Pancreas (tissue), 10 donors: ENCODE measurements at regions not wholly inside any gene's neighbourhood (a gene's known extent, or its start where the extent isn't known, plus 50 kb on each side); places are given as distances from the start of the nearest gene placed in this dataset.

Experiments used
- ATAC-seq, 4 donors: fragments of 200-7000 bp; cut with Tn5 transposase; one replicate each; pipeline versions ENCODE4 v1.8.0 to v1.9.1; 2020; ENCODE audit warnings: mild to moderate bottlenecking in 4 of 4, moderate library complexity in 4 of 4
- DNase-seq, 6 donors: peaks; one replicate each; pipeline ENCODE4 v3.0.0-alpha.2; 2020
- FAIRE-seq: peaks from 2 replicates; lab custom pipeline; 2012; peaks lifted over from hg19 to GRCh38; lab: Jason Lieb, UNC
- H3K27ac ChIP-seq, 4 donors: fragments of 200-600 bp; sonication (generic); 1 replicate in 3 of 4; 2 replicates in 1 of 4; pipeline versions ENCODE4 v1.5.0 to v1.8.0; 2020
- H3K27me3 ChIP-seq, 4 donors: fragments of 200-600 bp; one replicate each; pipeline ENCODE4 v1.8.0; 2021
- H3K36me3 ChIP-seq, 3 donors: fragments of 200-600 bp; sonication (generic) in 1 of 3; one replicate each; pipeline versions ENCODE4 v1.5.0 to v1.8.0; 2020 to 2021
- H3K4me1 ChIP-seq, 3 donors: fragments of 200-600 bp; one replicate each; pipeline ENCODE4 v1.8.0; 2021
- H3K4me3 ChIP-seq, 4 donors: fragments of 200-600 bp; sonication (generic) in 2 of 4; one replicate each; pipeline versions ENCODE4 v1.5.0 to v1.8.0; 2020 to 2021
- H3K9me3 ChIP-seq, 4 donors: fragments of 200-600 bp; one replicate each; pipeline ENCODE4 v1.8.0; 2021
- WGBS, 2 donors: extraction: QIAGEN DNeasy Blood & Tissue Kit; methylation state at CpG; one replicate each; pipeline ENCODE4 v1.1.7; 2013; 5-methylcytosine and 5-hydroxymethylcytosine counted together
- intact Hi-C, 3 donors: fragments of 100-400 bp; cut with DNase I; formaldehyde crosslinking; loops; one replicate each; pipeline versions ENCODE4 v1.11.1 to v1.14.2; 2022
- TF ChIP-seq, protein P1 (sequence below), 4 donors: fragments of 200-600 bp; sonication (generic) in 3 of 4; IDR thresholded peaks; one replicate each; pipeline versions ENCODE4 v1.5.0 to v1.8.0; 2021; ENCODE audit warnings: antibody characterized with exemption in 4 of 4
- donor health status: healthy with polysubstance abuse.
- donor health status: DM: no; HTN: no; CAD: no; lungs with moderate emphysema.
- donor health status: DM: no; HTN: no; CAD: no.
- donor health status: control.
- donor health status: control.
- donor health status: Bipolar disorder and iron deficiency.
- donor health status: DM: yes; HTN: yes; CAD: no.
- donor health status: DM: no; HTN: no; CAD: no.
- donor health status: DM: no; HTN: no; CAD: no.
- donor health status: DM: yes; HTN: yes; CAD: no.

DNA sequence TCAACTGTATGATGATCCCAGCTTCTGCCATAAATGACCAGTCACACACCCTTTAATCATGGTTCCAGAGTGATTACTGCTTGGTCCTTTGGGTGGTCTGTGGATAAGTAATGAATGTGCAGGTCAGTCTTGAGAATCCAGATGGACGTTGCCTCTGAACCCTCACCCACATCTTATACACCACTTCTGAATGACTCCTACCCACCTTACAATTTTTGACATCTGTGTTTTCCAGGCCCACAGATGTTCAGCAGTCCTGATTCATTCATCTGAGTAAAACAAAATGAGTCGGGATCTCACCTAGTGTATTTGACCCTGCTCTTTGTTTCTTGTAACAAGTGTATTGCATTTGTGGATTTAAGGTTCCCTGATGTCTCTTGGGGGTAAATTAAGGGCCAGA, 194.1 kb upstream of the CCDC68 start:
- intact Hi-C loops: no loop called here
- H3K27me3 ChIP-seq: no peaks in the 10 kb centered on the region
- no peaks in the 10 kb centered on the region for H3K4me1 ChIP-seq
- no peak overlapping the region for H3K27ac ChIP-seq
- WGBS, 2 donors: 53 to 74% methylated on average over 2 of the region's 2 CpGs
- no peak overlapping the region for H3K4me3 ChIP-seq
- H3K36me3 ChIP-seq: no peaks in the 10 kb centered on the region
- TF ChIP-seq, protein P1, sequence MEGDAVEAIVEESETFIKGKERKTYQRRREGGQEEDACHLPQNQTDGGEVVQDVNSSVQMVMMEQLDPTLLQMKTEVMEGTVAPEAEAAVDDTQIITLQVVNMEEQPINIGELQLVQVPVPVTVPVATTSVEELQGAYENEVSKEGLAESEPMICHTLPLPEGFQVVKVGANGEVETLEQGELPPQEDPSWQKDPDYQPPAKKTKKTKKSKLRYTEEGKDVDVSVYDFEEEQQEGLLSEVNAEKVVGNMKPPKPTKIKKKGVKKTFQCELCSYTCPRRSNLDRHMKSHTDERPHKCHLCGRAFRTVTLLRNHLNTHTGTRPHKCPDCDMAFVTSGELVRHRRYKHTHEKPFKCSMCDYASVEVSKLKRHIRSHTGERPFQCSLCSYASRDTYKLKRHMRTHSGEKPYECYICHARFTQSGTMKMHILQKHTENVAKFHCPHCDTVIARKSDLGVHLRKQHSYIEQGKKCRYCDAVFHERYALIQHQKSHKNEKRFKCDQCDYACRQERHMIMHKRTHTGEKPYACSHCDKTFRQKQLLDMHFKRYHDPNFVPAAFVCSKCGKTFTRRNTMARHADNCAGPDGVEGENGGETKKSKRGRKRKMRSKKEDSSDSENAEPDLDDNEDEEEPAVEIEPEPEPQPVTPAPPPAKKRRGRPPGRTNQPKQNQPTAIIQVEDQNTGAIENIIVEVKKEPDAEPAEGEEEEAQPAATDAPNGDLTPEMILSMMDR (IDR thresholded peaks at IDR 0.05): no peak
- no peak for ATAC-seq
- no peak for FAIRE-seq
- H3K9me3 ChIP-seq: no peaks in the 10 kb centered on the region
- no peak for DNase-seq

DNA sequence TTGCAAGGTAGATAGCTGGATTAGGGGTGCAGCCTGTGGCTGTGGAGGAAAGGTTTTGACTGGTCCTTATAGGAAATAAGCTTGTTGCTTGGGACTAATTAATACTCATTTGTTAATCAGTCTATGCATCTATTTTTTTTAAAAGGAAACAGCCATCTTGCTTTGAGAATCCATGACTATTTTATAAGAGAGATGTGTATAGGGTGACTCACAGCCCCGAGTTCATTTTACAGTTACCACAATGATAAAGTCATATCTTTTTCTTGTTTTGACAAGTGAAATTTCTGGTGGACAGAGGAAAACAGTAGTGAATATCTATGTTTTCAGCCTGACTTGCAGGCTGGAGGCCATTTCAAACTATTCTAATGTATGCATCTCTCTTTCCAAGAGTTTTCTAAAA, 193.5 kb upstream of the CCDC68 start:
- no peaks in the 10 kb centered on the region for H3K27me3 ChIP-seq
- intact Hi-C loops: no loop called here
- no peaks in the 10 kb centered on the region for H3K4me1 ChIP-seq
- ATAC-seq: no peak
- DNase-seq: no peak
- no peak overlapping the region for H3K4me3 ChIP-seq
- 60 to 69% methylated on average over 1 of the region's 1 CpG for WGBS, 2 donors
- no peaks in the 10 kb centered on the region for H3K36me3 ChIP-seq
- no peaks in the 10 kb centered on the region for H3K9me3 ChIP-seq
- H3K27ac ChIP-seq: no peak overlapping the region
- TF ChIP-seq, protein P1 (IDR thresholded peaks at IDR 0.05): no peak
- FAIRE-seq: no peak

DNA sequence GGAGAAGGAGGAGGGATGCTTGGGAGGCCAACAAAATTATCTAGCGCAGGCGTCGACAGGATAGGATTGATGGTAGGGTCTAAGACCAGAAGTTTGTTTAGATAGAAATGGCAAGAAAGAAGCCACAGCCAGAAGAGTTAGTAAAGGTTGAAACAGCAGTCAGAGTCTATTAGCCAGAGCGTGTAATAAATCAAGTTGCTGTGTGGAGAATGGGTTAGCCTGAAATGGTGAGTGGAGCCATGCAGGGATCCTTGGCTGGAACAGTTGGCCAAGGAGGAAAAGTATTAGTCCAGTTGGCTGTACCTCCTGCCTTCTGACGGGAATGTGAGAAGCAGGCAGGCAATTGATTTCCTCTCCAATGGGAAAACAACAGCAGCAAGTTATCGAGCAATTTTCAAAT, 190.7 kb upstream of the CCDC68 start:
- no peak overlapping the region for H3K4me3 ChIP-seq
- no peak overlapping the region for H3K27ac ChIP-seq
- 42% methylated on average over 6 of the region's 6 CpGs for WGBS, 2 donors
- TF ChIP-seq, protein P1 (IDR thresholded peaks at IDR 0.05): no peak
- FAIRE-seq: no peak
- no peak for ATAC-seq
- no peak for DNase-seq
- intact Hi-C loops: no loop called here
- H3K36me3 ChIP-seq: no peaks in the 10 kb centered on the region
- no peaks in the 10 kb centered on the region for H3K9me3 ChIP-seq
- H3K4me1 ChIP-seq: no peaks in the 10 kb centered on the region
- no peaks in the 10 kb centered on the region for H3K27me3 ChIP-seq

DNA sequence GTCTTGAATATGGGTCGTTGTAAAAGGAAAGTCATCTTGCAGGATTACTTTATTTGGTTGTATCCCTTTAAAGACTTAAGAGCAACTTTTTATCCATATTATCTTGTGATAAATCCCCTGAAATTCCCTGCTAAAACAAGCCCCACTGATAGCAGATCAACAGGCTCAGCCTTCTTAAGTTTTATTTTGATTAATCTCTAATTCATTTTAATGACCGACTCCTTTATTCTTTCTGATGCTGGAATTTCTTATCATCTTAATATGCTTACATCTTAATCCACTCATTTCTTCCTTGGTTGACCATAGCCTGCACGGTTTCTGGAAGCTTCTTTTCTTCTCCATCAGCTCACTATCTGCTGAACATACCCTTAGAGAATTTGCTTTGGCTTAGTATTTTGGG, 188.5 kb upstream of the CCDC68 start:
- TF ChIP-seq, protein P1 (IDR thresholded peaks at IDR 0.05): no peak
- H3K4me3 ChIP-seq: no peak overlapping the region
- no peaks in the 10 kb centered on the region for H3K27me3 ChIP-seq
- DNase-seq (no peak), FAIRE-seq (no peak), ATAC-seq (no peak)
- WGBS, 2 donors: 43 to 48% methylated on average over 3 of the region's 3 CpGs
- no peaks in the 10 kb centered on the region for H3K36me3 ChIP-seq
- intact Hi-C loops: no loop called here
- no peak overlapping the region for H3K27ac ChIP-seq
- H3K4me1 ChIP-seq: no peaks in the 10 kb centered on the region
- no peaks in the 10 kb centered on the region for H3K9me3 ChIP-seq

DNA sequence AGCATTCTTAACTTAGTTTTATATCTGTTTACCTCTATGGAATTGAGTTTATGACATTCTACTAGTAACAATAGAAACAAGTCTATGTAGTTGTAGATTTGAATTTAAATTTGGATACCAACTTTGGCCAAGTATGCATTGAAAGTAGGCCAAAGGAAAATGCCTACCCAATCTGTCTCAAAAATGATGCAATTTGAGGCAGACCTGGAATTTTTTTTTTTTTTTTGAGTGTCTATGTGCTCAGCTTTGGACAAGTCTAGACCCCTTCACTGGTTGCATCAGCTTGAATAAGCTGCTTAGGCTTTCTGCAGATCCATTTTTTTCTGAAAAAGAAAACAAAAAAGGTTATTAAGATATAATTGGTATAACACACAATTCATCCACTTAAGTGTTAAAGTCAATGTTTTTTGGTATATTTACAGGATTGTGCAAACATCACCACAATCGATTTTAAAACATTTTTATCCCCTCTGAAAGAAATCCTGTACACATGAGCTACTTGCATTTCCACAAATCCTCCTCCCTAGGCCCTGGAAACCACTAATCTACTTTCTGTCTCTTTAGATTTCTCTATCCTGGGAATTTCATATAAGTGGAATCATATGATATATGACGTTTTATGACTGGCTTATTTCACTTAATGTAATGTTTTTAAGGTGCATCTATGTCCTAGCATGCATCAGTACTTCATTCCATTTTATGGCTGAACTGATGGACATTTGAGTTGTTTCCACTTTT, 185.1 kb upstream of the CCDC68 start:
- Histone ChIP-seq H3K9me3 (no peaks in the 10 kb centered on the region), H3K27me3 (no peaks in the 10 kb centered on the region), H3K4me3 (no peak overlapping the region), H3K36me3 (no peaks in the 10 kb centered on the region), H3K27ac (no peak overlapping the region), H3K4me1 (no peaks in the 10 kb centered on the region)
- WGBS, 2 donors: 16 to 21% methylated on average over 2 of the region's 2 CpGs
- intact Hi-C loops: no loop called here
- ATAC-seq (no peak), FAIRE-seq (no peak), DNase-seq (no peak)
- TF ChIP-seq, protein P1 (IDR thresholded peaks at IDR 0.05): no peak
